ENCODE measurements at regions not wholly inside any gene's neighbourhood (a gene's known extent, or its start where the extent isn't known, plus 50 kb on each side); places are given as distances from the start of the nearest gene placed in this dataset.

- TF ChIP-seq CTCF (IDR thresholded peaks at IDR 0.05 in 2 of 3, conservative IDR thresholded peaks at IDR 0.05 in 1 of 3; ENCODE audit: insufficient read depth in 2 of 3, low read depth in 1 of 3, low read length in 3 of 3) (no peak), ZNF41 (CRISPR knock-in tag; conservative IDR thresholded peaks at IDR 0.05) (no peak), REST (IDR thresholded peaks at IDR 0.05; ENCODE audit: borderline replicate concordance) (no peak), REST (CRISPR knock-in tag; IDR thresholded peaks at IDR 0.05; ENCODE audit: low read depth) (no peak), U2AF1 (optimal IDR thresholded peaks at IDR 0.05; ENCODE audit: low read depth, low read length) (no peak), FOXJ3 (CRISPR knock-in tag; IDR thresholded peaks at IDR 0.05) (no peak), ETS1 (conservative IDR thresholded peaks at IDR 0.05; ENCODE audit: control insufficient read depth, low read depth, low read length) (no peak), POLR2A (conservative IDR thresholded peaks at IDR 0.05) (no peak), CREM (IDR thresholded peaks at IDR 0.05; ENCODE audit: low read depth) (no peak), GATAD2B (IDR thresholded peaks at IDR 0.05; ENCODE audit: borderline replicate concordance) (no peak), JUN (IDR thresholded peaks at IDR 0.05; ENCODE audit: borderline replicate concordance, low read depth, low read length) (no peak), JUN (CRISPR knock-in tag; IDR thresholded peaks at IDR 0.05; ENCODE audit: borderline replicate concordance) (no peak)
These were observed 155.4 kb upstream of the LAMA2 start for GRCh38 chr6:128727500-128727899.
